Stimulated activated CD4-positive, alpha-beta T cell treated with anti-CD3 and anti-CD28 coated beads, Interleukin-4, amount 100 ng/mL, for 1 hour (primary cell): ENCODE measurements at regions not wholly inside any gene's neighbourhood (a gene's known extent, or its start where the extent isn't known, plus 50 kb on each side); places are given as distances from the start of the nearest gene placed in this dataset.
"Not testable (repeated sequence)": the region's sequence is repeated elsewhere in the genome, so short reads cannot be mapped to it uniquely, and the experiment has no call there.

Source experiments
- DNase-seq: peaks from one replicate; pipeline ENCODE4 v3.0.0-alpha.2; 2020

- no peak for DNase-seq
These were observed 232.7 kb upstream of the SGK1 start for GRCh38 chr6:134550604-134551003.

GRCh38 chr6:134549854-134550253, 231.9 kb upstream of the SGK1 start:
- no peak for DNase-seq

GRCh38 chr6:134546962-134547645, 229.2 kb upstream of the SGK1 start:
- DNase-seq = no peak

- DNase-seq = no peak
These were observed 226.8 kb upstream of the SGK1 start for GRCh38 chr6:134544737-134545136.

GRCh38 chr6:134543128-134543527, 225.2 kb upstream of the SGK1 start:
- DNase-seq = no peak

- no peak for DNase-seq
These were observed 223.1 kb upstream of the SGK1 start for GRCh38 chr6:134541001-134541400.

- DNase-seq = no peak
These were observed 222.0 kb upstream of the SGK1 start for GRCh38 chr6:134539865-134540323.

GRCh38 chr6:134537765-134538164, 219.9 kb upstream of the SGK1 start:
- not testable (repeated sequence) for DNase-seq

GRCh38 chr6:134537146-134537555, 219.2 kb upstream of the SGK1 start:
- DNase-seq = no peak

GRCh38 chr6:134535831-134536230, 217.9 kb upstream of the SGK1 start:
- DNase-seq = no peak

- no peak for DNase-seq
These were observed 216.8 kb upstream of the SGK1 start for GRCh38 chr6:134534708-134535149.

- DNase-seq = no peak
These were observed 216.1 kb upstream of the SGK1 start for GRCh38 chr6:134533991-134534390.

- no peak for DNase-seq
These were observed 215.0 kb upstream of the SGK1 start for GRCh38 chr6:134532694-134533624.

- DNase-seq = no peak
These were observed 213.7 kb upstream of the SGK1 start for GRCh38 chr6:134531611-134532010.

- no peak for DNase-seq
These were observed 213.3 kb upstream of the SGK1 start for GRCh38 chr6:134531188-134531551.

- DNase-seq = no peak
These were observed 212.0 kb upstream of the SGK1 start for GRCh38 chr6:134529921-134530320.

- DNase-seq = no peak
These were observed 211.4 kb upstream of the SGK1 start for GRCh38 chr6:134529305-134529704.

- DNase-seq = no peak
These were observed 209.3 kb upstream of the SGK1 start for GRCh38 chr6:134527108-134527787.

- no peak for DNase-seq
These were observed 207.4 kb upstream of the SGK1 start for GRCh38 chr6:134525190-134525868.

GRCh38 chr6:134523903-134524650, 206.2 kb upstream of the SGK1 start:
- no peak for DNase-seq

- DNase-seq = no peak
These were observed 205.1 kb upstream of the SGK1 start for GRCh38 chr6:134523051-134523450.

- no peak for DNase-seq
These were observed 203.2 kb upstream of the SGK1 start for GRCh38 chr6:134521116-134521501.
